OCI-LY7 (cell line): ENCODE measurements at regions not wholly inside any gene's neighbourhood (a gene's known extent, or its start where the extent isn't known, plus 50 kb on each side); places are given as distances from the start of the nearest gene placed in this dataset.
"Not testable (repeated sequence)": the region's sequence is repeated elsewhere in the genome, so short reads cannot be mapped to it uniquely, and the experiment has no call there.

Experiments
- BruUV-seq: library from RNA; stranded (reverse); fragments of 400-500 nt; replicated peaks from 2 replicates; lab custom pipeline; 2021; lab: Mats Ljungman, UMichigan
- CTCF ChIA-PET: fragments of 300-600 bp; sonication (Branson Sonifier 250); formaldehyde crosslinking; loops from one replicate; lab custom pipeline; 2022; ENCODE audit warnings: antibody characterized with exemption; ENCODE audit not compliant: unreplicated experiment; lab: Charles Lee
- POLR2A ChIA-PET: fragments of 300-600 bp; sonication (Branson Sonifier 250); formaldehyde crosslinking; loops from one replicate; lab custom pipeline; 2022; ENCODE audit warnings: antibody characterized with exemption; lab: Charles Lee
- DNase-seq: peaks from one replicate; pipeline ENCODE4 v3.0.0-alpha.2; 2015; ENCODE audit warnings: low spot score
- H2AFZ ChIP-seq: fragments of 200-600 bp; sonication (generic), shearing (Covaris generic); 2 replicates; pipeline ENCODE4 v1.6.1; 2014; ENCODE audit warnings: mild to moderate bottlenecking, antibody characterized with exemption, low read length, moderate library complexity
- H3K27ac ChIP-seq: fragments of 200-600 bp; sonication (generic); 2 replicates; pipeline ENCODE4 v1.5.1; 2014; ENCODE audit warnings: mixed run types, low read depth, mild to moderate bottlenecking, moderate library complexity, low read length, inconsistent platforms; ENCODE audit not compliant: poor library complexity, severe bottlenecking
- H3K36me3 ChIP-seq: fragments of 200-600 bp; sonication (generic); 2 replicates; pipeline ENCODE4 v1.6.1; 2014; ENCODE audit warnings: mild to moderate bottlenecking, antibody characterized with exemption, low read length, moderate library complexity, mixed read lengths; ENCODE audit not compliant: insufficient read depth
- H3K4me1 ChIP-seq: fragments of 200-600 bp; sonication (generic); 2 replicates; pipeline ENCODE4 v1.5.1; 2014; ENCODE audit warnings: mild to moderate bottlenecking, low read length; ENCODE audit not compliant: insufficient read depth, poor library complexity, severe bottlenecking
- H3K4me2 ChIP-seq: fragments of 200-600 bp; sonication (generic); 2 replicates; pipeline ENCODE4 v1.6.1; 2014; ENCODE audit warnings: mild to moderate bottlenecking, low read length
- H3K4me3 ChIP-seq: fragments of 200-600 bp; sonication (generic); 2 replicates; pipeline ENCODE4 v1.5.1; 2014; ENCODE audit warnings: mild to moderate bottlenecking, low read depth, low read length; ENCODE audit not compliant: poor library complexity, severe bottlenecking
- H3K79me2 ChIP-seq: fragments of 200-600 bp; sonication (generic); 2 replicates; pipeline ENCODE4 v1.6.1; 2016; ENCODE audit warnings: low read depth, mild to moderate bottlenecking, low read length, moderate library complexity, mixed read lengths; ENCODE audit not compliant: insufficient read depth
- H3K9me2 ChIP-seq: fragments of 200-600 bp; sonication (generic); 2 replicates; pipeline ENCODE4 v1.6.1; 2016; ENCODE audit warnings: mild to moderate bottlenecking, low read length, mixed read lengths; ENCODE audit not compliant: insufficient read depth
- H3K9me3 ChIP-seq: fragments of 200-600 bp; sonication (generic); 2 replicates; pipeline ENCODE4 v1.6.1; 2014; ENCODE audit warnings: mild to moderate bottlenecking, mixed run types, low read length, mixed read lengths
- H4K20me1 ChIP-seq: fragments of 200-600 bp; sonication (generic); 2 replicates; pipeline ENCODE4 v1.6.1; 2014; ENCODE audit warnings: mild to moderate bottlenecking, antibody characterized with exemption, low read length, moderate library complexity, mixed read lengths; ENCODE audit not compliant: insufficient read depth
- EZH2phosphoT487 ChIP-seq: fragments of 200-600 bp; sonication (generic); IDR thresholded peaks from 2 replicates; pipeline ENCODE4 v1.6.1; 2018; ENCODE audit warnings: low read depth, borderline replicate concordance, mild to moderate bottlenecking, mixed run types, antibody characterized with exemption, low read length, moderate library complexity, mixed read lengths
- intact Hi-C: fragments of 100-400 bp; cut with micrococcal nuclease; formaldehyde crosslinking; loops from one replicate; pipeline ENCODE4 v1.10.0; 2022; ENCODE audit not compliant: unreplicated experiment
- TF ChIP-seq, protein P1 (sequence below): fragments of 200-600 bp; sonication (generic); conservative IDR thresholded peaks from 2 replicates; pipeline ENCODE4 v1.5.1; 2014; ENCODE audit warnings: mild to moderate bottlenecking, antibody characterized with exemption, low read length, moderate library complexity, mixed read lengths

DNA sequence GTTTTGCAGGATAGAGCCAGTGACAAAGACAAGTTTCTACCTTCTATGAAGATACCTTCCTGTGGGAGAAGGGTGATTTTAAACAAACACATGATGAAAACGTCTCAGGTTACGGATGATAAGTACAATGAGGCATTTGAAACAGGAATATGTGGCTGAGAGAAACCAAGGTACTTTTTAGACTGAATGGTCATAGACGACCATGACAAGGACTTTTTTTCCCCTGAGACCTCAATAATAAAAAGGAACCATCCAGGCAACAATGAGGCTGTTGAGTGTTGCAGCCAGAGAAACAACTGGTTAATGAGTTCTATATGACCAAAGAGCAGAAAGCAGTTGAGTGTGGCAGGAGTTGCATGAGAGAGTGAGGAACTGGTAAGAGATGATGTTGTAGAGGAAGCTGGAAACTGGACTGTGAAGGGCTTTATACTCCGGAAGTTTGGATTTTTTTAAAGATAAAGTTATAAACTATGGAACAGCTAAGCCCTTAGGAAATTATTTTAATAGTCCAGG is 306.1 kb upstream of the CYRIA start:
- POLR2A ChIA-PET, result no interaction called here
- CTCF ChIA-PET, result no interaction called here
- no peak overlapping the region for H3K4me3 ChIP-seq
- TF ChIP-seq, protein P1, sequence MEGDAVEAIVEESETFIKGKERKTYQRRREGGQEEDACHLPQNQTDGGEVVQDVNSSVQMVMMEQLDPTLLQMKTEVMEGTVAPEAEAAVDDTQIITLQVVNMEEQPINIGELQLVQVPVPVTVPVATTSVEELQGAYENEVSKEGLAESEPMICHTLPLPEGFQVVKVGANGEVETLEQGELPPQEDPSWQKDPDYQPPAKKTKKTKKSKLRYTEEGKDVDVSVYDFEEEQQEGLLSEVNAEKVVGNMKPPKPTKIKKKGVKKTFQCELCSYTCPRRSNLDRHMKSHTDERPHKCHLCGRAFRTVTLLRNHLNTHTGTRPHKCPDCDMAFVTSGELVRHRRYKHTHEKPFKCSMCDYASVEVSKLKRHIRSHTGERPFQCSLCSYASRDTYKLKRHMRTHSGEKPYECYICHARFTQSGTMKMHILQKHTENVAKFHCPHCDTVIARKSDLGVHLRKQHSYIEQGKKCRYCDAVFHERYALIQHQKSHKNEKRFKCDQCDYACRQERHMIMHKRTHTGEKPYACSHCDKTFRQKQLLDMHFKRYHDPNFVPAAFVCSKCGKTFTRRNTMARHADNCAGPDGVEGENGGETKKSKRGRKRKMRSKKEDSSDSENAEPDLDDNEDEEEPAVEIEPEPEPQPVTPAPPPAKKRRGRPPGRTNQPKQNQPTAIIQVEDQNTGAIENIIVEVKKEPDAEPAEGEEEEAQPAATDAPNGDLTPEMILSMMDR, result no peak
- TF ChIP-seq EZH2phosphoT487, result no peak
- intact Hi-C loops, result no loop called here
- H3K9me3 ChIP-seq, result no peaks in the 10 kb centered on the region
- no peaks in the 10 kb centered on the region for H3K36me3 ChIP-seq
- BruUV-seq, result no TSS peak
- H3K9me2 ChIP-seq, result no peaks in the 10 kb centered on the region
- no peaks in the 10 kb centered on the region for H3K4me1 ChIP-seq
- H3K4me2 ChIP-seq, result no peak overlapping the region
- H2AFZ ChIP-seq, result no peak overlapping the region
- H3K79me2 ChIP-seq, result no peaks in the 10 kb centered on the region
- H4K20me1 ChIP-seq, result no peaks in the 10 kb centered on the region
- no peak overlapping the region for H3K27ac ChIP-seq
- no peak for DNase-seq

DNA sequence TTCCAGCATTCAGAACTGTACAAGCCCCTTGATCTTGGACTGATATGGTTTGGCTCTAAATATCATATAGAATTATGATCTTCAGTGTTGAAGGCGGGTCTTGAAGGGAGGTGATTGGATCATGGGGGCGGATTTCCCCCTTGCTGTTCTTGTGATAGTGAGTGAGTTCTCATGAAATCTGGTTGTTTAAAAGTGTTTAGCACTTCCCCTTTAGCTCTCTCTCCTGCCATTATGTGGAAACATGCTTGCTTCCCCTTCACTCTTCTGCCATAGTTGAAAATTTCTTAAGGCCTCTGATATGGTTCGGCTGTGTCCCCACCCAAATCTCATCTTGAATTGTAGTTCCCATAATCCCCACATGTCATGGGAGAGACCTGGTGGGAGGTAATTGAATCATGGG is 305.3 kb upstream of the CYRIA start:
- H3K79me2 ChIP-seq, H3K4me3 ChIP-seq, H3K9me2 ChIP-seq, H3K4me1 ChIP-seq, intact Hi-C loops, H3K36me3 ChIP-seq, DNase-seq, CTCF ChIA-PET, H2AFZ ChIP-seq, POLR2A ChIA-PET, H3K4me2 ChIP-seq, H3K27ac ChIP-seq, BruUV-seq, H3K9me3 ChIP-seq, H4K20me1 ChIP-seq: not testable (repeated sequence)

DNA sequence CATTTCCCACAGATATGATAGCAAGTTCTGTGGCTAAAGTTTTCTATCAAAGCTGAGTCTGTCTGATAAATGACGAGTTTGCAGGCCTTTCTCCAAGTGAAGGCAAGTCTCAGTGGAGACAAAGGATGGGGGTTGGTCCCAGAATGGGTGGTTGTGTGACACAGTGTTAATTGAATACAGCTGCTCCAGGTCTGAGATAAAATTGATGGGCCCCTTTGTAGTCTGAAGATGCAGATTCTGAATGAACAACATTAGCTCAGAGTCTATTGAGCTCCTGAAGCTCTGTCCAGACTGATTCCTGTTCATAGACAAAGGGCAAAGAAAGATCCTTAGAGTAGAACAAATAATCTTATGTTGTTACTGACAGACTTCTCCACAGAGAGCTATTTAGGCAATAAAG is 296.9 kb upstream of the CYRIA start:
- Histone ChIP-seq H3K4me3 (no peak overlapping the region), H3K79me2 (no peaks in the 10 kb centered on the region), H3K27ac (no peak overlapping the region), H3K9me2 (no peaks in the 10 kb centered on the region), H3K9me3 (no peaks in the 10 kb centered on the region), H3K36me3 (no peaks in the 10 kb centered on the region), H4K20me1 (no peaks in the 10 kb centered on the region), H3K4me1 (no peaks in the 10 kb centered on the region), H3K4me2 (no peak overlapping the region), H2AFZ (no peak overlapping the region)
- ChIA-PET POLR2A (interaction anchor here (0.9 to 1.1 kb wide), 3 partner anchors 10 to 245 kb away, joined by 3 read pairs; no protein-coding TSS in a partner anchor), CTCF (interaction anchor here (0.6 kb wide), 1 partner anchor 663 kb away, joined by 4 read pairs; no protein-coding TSS in a partner anchor)
- TF ChIP-seq EZH2phosphoT487, result no peak
- TF ChIP-seq, protein P1, result no peak
- no TSS peak for BruUV-seq
- intact Hi-C loops, result no loop called here
- DNase-seq, result no peak
